ENCODE measurements at regions not wholly inside any gene's neighbourhood (a gene's known extent, or its start where the extent isn't known, plus 50 kb on each side); places are given as distances from the start of the nearest gene placed in this dataset.

- DNase-seq = no peak
These were observed 183.6 kb upstream of the DDHD1 start for GRCh38 chr14:53336729-53337128.

- no peak for DNase-seq
These were observed 180.7 kb upstream of the DDHD1 start for GRCh38 chr14:53333809-53334208.

- DNase-seq = no peak
These were observed 178.8 kb upstream of the DDHD1 start for GRCh38 chr14:53331921-53332320.

- no peak for DNase-seq
These were observed 178.1 kb upstream of the DDHD1 start for GRCh38 chr14:53331247-53331646.

- DNase-seq = no peak
These were observed 177.3 kb upstream of the DDHD1 start for GRCh38 chr14:53330441-53330840.

GRCh38 chr14:53328841-53329240, 175.7 kb upstream of the DDHD1 start:
- no peak for DNase-seq

GRCh38 chr14:53327716-53328115, 174.6 kb upstream of the DDHD1 start:
- DNase-seq = no peak

GRCh38 chr14:53325176-53325806, 172.2 kb upstream of the DDHD1 start:
- no peak for DNase-seq

GRCh38 chr14:53316504-53316903, 163.4 kb upstream of the DDHD1 start:
- DNase-seq = no peak

GRCh38 chr14:53310412-53310811, 157.3 kb upstream of the DDHD1 start:
- DNase-seq = no peak

- DNase-seq = no peak
These were observed 153.8 kb upstream of the DDHD1 start for GRCh38 chr14:53306911-53307310.

GRCh38 chr14:53306267-53306721, 153.2 kb upstream of the DDHD1 start:
- peak; percentile 67 for DNase-seq

- no peak for DNase-seq
These were observed 151.7 kb upstream of the DDHD1 start for GRCh38 chr14:53304726-53305381.

- DNase-seq = no peak
These were observed 143.0 kb upstream of the DDHD1 start for GRCh38 chr14:53295985-53296582.

GRCh38 chr14:53295372-53295771, 142.2 kb upstream of the DDHD1 start:
- DNase-seq = no peak

- DNase-seq = no peak
These were observed 133.2 kb upstream of the DDHD1 start for GRCh38 chr14:53286301-53286700.

GRCh38 chr14:53285821-53286220, 132.7 kb upstream of the DDHD1 start:
- no peak for DNase-seq

GRCh38 chr14:53285064-53285463, 131.9 kb upstream of the DDHD1 start:
- no peak for DNase-seq

GRCh38 chr14:53278602-53279506, 125.7 kb upstream of the DDHD1 start:
- DNase-seq = no peak

GRCh38 chr14:53273671-53274072, 120.5 kb upstream of the DDHD1 start:
- no peak for DNase-seq

GRCh38 chr14:53265025-53265424, 111.9 kb upstream of the DDHD1 start:
- DNase-seq = no peak

GRCh38 chr14:53260928-53261327, 107.8 kb upstream of the DDHD1 start:
- DNase-seq = no peak

- no peak for DNase-seq
These were observed 107.2 kb upstream of the DDHD1 start for GRCh38 chr14:53260286-53260685.
